Tongue (tissue), 1 donor: ENCODE measurements at regions not wholly inside any gene's neighbourhood (a gene's known extent, or its start where the extent isn't known, plus 50 kb on each side); places are given as distances from the start of the nearest gene placed in this dataset.

Experiments used
- DNase-seq: peaks from one replicate; pipeline ENCODE4 v3.0.0-alpha.2; 2015

DNA sequence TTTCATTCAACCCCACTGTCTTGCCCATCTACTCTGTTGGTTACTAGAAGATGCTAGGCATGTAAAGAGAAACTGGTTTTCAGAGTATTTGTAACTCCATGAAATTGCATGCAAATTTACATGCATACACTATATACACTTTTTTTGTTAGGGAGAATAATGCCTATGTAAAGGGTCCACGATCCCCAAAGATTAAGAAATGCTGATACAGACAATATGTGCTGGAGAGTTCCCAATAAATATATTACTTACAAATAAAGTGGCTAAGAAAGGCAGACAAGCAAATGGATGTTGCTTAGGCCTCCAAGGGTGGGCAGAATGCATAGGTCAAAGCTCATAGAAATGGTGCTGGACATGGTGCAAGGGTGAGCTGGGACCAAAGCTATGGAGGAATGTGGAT lies 109.6 kb upstream of the NHSL1 start:
- no peak for DNase-seq

DNA sequence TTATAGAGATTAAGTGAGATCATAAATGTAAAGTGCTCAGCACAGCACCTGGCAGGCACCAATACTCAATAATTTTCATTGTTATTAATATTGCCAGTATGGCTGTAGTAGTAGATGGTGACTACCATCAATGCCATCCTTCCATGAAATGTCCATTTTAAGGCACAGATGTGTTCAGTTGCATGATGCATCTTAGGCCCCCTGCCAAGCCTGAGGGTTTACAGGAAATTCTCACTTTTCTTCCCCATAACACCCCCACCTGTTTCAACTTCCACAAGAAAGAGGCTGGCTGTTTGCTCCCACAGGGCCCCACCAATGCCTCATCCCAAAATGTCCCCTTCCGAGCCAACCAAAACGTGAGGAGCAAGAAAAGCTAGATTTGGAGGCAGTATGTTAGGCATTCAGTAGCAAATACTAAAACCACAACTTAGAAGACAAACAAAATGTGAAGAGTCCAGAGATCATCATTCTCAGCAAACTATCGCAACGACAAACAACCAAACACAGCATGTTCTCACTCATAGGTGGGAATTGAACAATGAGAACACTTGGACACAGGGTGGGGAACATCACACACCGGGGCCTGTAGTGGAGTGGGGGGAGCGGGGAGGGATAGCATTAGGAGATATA lies 110.6 kb upstream of the NHSL1 start:
- DNase-seq = no peak

GRCh38 chr6:138610816-138611215 lies 111.5 kb upstream of the NHSL1 start:
- DNase-seq = no peak

DNA sequence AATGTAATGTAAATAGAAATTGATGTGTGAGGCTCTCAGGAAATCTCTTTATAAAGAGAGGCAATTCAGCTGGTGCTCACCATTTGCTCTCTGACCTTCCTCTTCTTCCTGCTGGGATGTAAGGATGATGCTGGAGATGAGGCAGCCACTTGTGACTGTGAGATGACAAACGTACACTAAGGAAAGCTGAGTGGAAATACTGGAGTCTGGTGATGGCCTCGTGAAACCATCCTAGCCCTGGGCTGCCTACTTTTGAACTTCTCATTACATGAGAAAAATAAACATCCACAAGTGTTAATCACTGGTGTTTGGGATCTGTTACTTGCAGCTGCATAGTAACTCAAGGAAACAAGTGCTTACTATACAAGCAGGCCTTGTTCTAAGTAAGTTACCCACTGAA lies 114.9 kb upstream of the NHSL1 start:
- no peak for DNase-seq

GRCh38 chr6:138618168-138618567 lies 118.9 kb upstream of the NHSL1 start:
- no peak for DNase-seq

DNA sequence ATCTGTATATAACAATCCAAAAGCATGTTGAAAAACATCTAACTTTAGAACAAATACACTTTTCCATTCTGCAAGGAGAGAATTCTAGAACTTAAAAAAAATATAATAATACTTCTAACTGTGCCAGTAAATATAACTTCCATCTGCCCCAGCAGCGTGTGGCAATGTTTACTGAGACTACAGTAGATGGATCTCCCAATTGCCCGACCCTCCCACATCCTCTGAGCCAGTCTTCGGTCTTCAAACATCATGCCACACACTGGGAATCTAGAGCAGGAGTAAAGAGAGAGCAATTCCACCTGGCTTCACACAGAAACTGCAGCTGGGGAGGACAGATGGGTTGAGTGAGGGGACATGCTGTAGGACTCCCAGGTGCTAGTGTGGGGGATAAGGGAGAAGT lies 121.3 kb upstream of the NHSL1 start:
- no peak for DNase-seq

DNA sequence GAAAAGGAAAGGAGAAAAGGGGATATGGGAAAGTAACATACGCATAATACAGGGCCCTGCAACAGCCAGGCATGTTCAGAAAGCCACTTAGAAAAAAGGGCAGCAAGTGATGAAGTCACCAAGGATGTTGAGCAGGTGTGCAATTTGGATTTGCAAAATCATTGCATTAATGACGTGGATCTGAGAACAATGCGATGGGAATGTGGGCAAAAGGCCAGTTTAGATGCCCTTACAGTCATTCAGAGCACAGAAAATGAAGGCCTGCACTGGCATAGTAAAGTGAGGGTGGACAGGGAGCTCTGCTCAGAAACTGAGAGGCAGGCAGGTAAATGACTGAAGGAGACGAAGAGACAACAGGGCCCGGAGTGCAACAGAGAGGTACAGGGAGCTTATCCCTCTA lies 123.7 kb upstream of the NHSL1 start:
- DNase-seq = no peak

GRCh38 chr6:138631566-138631965 lies 132.3 kb upstream of the NHSL1 start:
- DNase-seq = no peak

DNA sequence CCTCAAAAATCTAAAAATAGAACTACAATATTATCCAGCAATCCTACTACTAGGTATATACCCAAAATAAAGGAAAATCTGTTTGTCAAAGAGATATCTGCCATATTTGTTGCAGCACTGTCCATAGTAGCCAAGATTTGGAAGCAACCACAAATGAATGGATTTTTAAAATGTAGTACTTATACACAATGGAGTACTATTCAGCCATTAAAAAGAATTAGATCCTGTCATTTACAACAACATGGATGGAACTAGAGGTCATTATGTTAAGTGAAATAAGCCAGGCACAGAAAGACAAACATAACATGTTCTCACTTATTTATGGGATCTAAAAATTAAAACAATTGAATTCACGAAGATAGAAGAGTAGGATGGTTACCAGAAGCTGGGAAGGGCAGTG lies 135.7 kb upstream of the CCDC28A start:
- DNase-seq = no peak

DNA sequence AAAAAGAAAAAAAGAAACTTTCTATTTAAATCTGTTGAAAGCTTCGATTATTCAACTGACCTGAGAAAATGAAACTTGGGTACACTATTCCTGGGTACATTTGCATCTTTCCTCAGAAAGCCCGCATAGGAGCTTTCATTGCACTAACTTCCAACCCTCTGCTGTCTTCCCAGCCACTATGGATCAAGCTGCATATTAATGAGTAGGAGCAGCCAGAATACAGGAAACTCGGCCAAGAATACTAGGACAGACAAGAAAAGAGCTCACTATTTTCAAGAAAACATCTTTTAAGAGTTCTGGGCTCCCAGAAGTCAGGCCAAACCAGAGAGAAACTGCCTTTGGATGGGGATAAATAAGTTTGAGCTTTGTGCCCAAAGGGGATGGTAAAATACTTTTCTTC lies 135.0 kb upstream of the CCDC28A start:
- no peak for DNase-seq

- no peak for DNase-seq
These were observed 133.5 kb upstream of the CCDC28A start for GRCh38 chr6:138640028-138640427.

- no peak for DNase-seq
These were observed 130.4 kb upstream of the CCDC28A start for GRCh38 chr6:138643210-138643609.

- DNase-seq = no peak
These were observed 127.5 kb upstream of the CCDC28A start for GRCh38 chr6:138645976-138646640.

GRCh38 chr6:138647006-138647405 lies 126.6 kb upstream of the CCDC28A start:
- DNase-seq = peak; percentile 66

DNA sequence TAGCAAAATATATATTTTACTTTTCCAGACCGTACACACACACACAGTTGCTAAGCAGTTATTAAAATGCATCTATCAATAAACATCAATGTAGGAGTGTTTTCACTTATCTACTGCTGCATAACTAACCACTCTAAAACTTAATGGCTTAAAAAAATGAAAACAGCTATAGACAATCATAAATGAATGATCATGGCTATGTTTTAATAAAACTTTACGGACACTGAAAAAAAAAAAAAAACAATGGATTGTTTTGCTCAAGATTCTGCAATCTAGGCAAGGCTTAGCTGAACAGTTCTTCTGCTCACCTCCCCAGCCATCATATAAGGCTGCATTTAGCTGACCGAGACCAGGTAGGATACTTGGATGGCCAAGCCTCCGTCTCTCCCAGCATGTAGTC lies 125.4 kb upstream of the CCDC28A start:
- no peak for DNase-seq

DNA sequence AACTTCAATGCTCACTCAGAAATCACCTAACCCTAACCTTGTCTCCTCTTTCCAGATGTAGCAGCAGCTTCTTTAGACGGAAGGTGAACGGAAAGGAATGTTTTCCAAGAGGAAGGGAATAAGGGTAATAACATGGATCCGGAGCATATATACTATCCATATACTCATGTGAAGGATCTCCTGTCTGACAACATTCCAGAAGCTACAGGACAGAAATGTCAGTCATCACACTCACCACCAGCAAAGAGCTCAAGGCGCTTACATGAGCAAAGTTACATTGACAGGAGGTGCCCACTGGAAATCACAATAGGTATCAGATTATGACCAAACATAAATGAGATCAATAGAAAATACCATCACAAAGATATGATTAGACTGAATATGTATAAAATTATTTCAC lies 122.1 kb upstream of the CCDC28A start:
- no peak for DNase-seq

GRCh38 chr6:138652824-138653223 lies 120.7 kb upstream of the CCDC28A start:
- no peak for DNase-seq

DNA sequence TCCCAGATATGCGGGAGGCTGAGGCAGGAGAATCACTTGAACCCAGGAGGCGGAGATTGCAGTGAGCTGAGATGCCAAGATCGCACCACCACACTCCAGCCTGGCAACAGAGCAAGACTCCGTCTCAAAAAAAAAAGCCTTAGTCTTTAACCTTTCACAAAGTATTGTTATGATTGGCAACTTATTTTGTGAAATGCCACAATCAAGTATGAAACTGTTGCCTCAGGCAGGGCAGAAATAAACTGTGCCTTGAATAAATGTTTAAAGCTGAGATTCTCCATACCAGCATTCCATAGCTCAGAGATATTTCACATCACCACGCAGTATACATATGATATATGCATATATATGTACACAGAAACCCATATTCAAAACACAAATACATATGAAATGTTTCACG lies 120.1 kb upstream of the CCDC28A start:
- no peak for DNase-seq

DNA sequence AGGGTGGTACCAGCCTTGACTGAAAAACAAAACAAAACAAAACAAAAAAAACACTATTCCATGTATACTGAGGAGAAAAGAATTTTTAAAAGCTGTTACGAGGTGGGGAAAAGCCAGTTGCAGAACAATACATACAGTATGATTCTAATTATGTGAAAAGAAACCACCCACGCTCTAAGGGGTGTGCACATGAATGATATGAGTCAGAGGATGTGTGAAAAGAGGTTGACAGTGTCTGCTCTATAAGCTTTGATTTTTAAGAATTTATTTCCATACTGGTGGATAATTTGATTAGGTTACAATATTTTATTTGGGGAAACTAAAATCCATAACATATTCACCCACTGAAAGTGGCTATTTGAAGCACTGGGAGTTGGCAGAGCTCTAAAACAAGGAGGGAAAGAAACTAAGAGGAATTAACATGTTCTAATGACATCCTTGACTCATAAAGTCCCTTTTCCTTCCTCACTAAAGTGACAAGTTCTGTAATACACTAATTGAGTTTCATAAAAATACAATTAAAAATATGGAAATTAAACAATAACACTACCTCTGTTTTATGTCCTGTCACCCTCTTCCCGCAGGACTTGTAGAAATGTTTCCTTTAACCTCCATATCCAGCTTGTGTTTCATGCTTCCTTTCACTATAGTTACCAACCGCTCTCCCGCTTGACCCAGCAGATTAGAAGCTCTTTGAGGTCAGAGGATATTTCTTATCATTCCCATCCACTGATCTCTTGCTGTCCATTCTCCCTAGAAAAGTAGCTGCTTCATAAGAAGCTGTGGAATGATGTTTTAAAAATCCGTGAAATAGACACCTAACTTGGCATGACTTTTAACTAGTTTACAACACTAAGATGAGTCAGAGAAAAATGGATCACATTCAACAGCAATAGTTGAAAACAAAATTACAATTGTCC lies 118.6 kb upstream of the CCDC28A start:
- no peak for DNase-seq

- DNase-seq = no peak
These were observed 117.7 kb upstream of the CCDC28A start for GRCh38 chr6:138655828-138656227.

DNA sequence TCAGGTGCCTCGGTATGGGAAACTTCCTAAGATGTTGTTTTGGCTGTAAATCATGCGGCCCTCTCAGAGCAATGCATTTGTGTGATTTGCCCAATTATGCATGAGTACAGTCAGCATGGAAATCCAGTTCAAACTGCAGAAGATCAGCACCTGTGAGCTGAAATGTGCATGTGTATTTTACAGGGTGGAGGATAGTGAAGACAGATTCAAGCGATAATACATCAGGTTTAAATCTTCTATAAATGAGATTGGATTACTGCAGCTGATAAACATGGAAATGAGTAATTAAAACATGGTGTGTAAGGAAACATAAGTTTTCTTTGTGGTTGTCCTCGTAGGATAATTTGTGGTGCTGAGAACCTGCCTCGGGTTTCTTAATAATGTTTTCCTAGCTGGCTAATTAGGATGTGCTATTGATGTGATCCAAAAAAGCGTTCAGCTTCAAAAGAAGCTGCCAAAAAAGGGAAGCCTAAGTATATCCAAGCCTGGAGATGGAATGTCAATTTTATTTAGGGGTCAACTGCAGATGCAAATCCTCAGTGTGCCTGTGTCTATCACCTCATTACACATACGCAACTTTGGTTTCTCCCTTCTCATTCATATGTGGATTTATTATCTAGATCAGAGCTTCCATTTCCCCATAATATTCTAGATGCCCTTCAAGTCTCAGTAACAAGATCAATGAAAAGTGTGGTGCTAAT lies 117.1 kb upstream of the CCDC28A start:
- DNase-seq = no peak

DNA sequence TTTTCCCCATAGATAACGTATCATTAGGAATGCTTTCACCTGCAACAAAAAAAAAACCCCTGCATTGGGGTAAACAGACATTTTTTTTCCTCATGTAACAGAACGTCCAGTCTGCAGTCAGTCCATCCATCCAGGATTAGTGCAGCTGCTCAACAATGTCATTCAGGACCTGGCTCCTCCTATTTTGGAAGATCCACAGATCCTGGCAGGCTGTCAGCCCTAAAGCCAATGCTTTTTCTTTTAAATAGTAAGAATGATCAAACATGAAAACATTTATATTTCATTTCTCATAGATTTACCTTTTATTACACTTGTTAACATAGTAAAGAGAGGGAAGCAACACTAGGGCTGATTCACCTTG lies 116.5 kb upstream of the CCDC28A start:
- DNase-seq = peak; percentile 78

GRCh38 chr6:138659998-138660397 lies 113.6 kb upstream of the CCDC28A start:
- no peak for DNase-seq
